Thyroid gland (tissue), 4 donors: ENCODE measurements at regions not wholly inside any gene's neighbourhood (a gene's known extent, or its start where the extent isn't known, plus 50 kb on each side); places are given as distances from the start of the nearest gene placed in this dataset.

Experiments used
- DNase-seq, 2 donors: peaks; one replicate each; pipeline ENCODE4 v3.0.0-alpha.2; 2019
- H3K27ac ChIP-seq, 3 donors: fragments of 200-600 bp; sonication (generic); 1 replicate in 2 of 3; 2 replicates in 1 of 3; pipeline ENCODE4 v1.5.1; 2016 to 2019; ENCODE audit warnings: mild to moderate bottlenecking in 1 of 3, moderate library complexity in 1 of 3
- H3K27me3 ChIP-seq: fragments of 200-600 bp; sonication (generic); one replicate; pipeline ENCODE4 v1.5.1; 2019
- H3K36me3 ChIP-seq, 2 donors: fragments of 200-600 bp; sonication (generic); one replicate each; pipeline ENCODE4 v1.5.1; 2016 to 2019
- H3K4me1 ChIP-seq, 2 donors: fragments of 200-600 bp; sonication (generic); one replicate each; pipeline ENCODE4 v1.5.1; 2017 to 2019
- H3K4me3 ChIP-seq, 3 donors: fragments of 200-600 bp; sonication (generic); replicated peaks in 1 of 3; 1 replicate in 2 of 3; 2 replicates in 1 of 3; pipeline ENCODE4 v1.5.1; 2016; ENCODE audit warnings: mild to moderate bottlenecking in 1 of 3
- H3K9me3 ChIP-seq: fragments of 200-600 bp; sonication (generic); one replicate; pipeline ENCODE4 v1.5.1; 2017
- CTCF ChIP-seq, 6 experiments: fragments of 200-600 bp in 3 of 6; fragments of 450-650 bp in 3 of 6; sonication (generic) in 3 of 6; IDR thresholded peaks; one replicate each; pipeline ENCODE4 v1.5.1; 2016 to 2019; ENCODE audit warnings: antibody characterized with exemption in 6 of 6, mild to moderate bottlenecking in 2 of 6, inconsistent platforms in 1 of 6, moderate library complexity in 1 of 6
- POLR2A ChIP-seq, 2 donors: fragments of 450-650 bp; IDR thresholded peaks; one replicate each; pipeline ENCODE4 v1.6.1; 2017; ENCODE audit warnings: antibody characterized with exemption in 2 of 2, mild to moderate bottlenecking in 2 of 2, moderate library complexity in 1 of 2
- WGBS, 2 donors: methylation state at CpG; one replicate each; pipeline ENCODE4 v1.1.5; 2017; 5-methylcytosine and 5-hydroxymethylcytosine counted together
- intact Hi-C: fragments of 100-400 bp; cut with DNase I; formaldehyde crosslinking; loops from one replicate; pipeline ENCODE4 v1.15.1; 2023

DNA sequence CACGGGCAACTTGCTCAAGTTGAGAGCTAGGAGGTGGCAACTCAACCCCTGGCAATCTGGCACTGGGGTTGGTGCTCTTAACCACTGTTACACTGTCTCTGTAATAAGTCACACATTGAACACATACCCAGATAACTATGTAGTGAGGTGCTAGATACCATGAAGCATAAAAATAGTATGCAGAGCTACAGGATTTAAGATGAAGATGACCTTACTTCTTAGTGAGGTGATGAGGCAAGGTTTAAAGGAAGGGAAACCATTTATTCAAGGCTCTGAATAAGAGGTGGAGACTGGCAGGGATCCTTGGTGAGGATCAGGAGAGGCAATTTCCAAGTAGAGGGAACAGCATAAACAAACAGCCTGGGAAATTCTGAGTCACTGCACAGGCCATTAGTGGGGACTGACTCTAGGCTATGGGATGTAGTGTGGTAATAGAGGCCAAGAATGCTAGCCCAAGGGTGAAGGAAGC lies 67.6 kb upstream of the NR3C1 start:
- TF ChIP-seq CTCF (IDR thresholded peaks at IDR 0.05) (no peak), POLR2A (IDR thresholded peaks at IDR 0.05) (no peak)
- DNase-seq = no peak
- 90 to 95% methylated on average over 1 of the region's 1 CpG for WGBS, 2 donors

DNA sequence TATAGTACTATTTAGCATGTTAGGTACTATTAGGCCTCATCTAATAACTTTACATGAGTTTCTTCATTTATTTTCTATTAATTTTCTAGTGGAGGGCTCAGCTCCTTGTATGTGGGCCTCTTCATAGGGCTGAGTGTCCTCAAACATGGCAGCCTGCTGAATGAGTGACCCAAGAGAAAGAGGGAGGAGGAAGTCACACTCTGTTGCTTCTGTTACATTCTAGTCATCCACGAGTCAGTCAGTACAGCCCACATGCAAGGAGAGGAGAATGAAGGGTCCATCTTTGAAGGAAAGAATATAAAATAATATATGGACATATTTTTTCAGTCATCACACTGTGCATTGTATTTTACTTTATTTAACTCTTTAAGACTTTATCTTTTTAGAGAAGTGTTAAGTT lies 66.6 kb upstream of the NR3C1 start:
- H3K4me1 ChIP-seq = no peaks in the 10 kb centered on the region
- WGBS, 2 donors = 54 to 67% methylated on average over 1 of the region's 1 CpG
- intact Hi-C loops = no loop called here
- no peaks in the 10 kb centered on the region for H3K9me3 ChIP-seq
- no peaks in the 10 kb centered on the region for H3K36me3 ChIP-seq
- no peak for DNase-seq
- no peaks in the 10 kb centered on the region for H3K27me3 ChIP-seq
- TF ChIP-seq POLR2A (IDR thresholded peaks at IDR 0.05) (no peak), CTCF (IDR thresholded peaks at IDR 0.05) (no peak)
- H3K27ac ChIP-seq = no peak overlapping the region
- no peak overlapping the region for H3K4me3 ChIP-seq

More for the DNA sequence above, 67.6 kb upstream of the NR3C1 start:
- no peak overlapping the region for H3K27ac ChIP-seq
- H3K4me1 ChIP-seq = no peaks in the 10 kb centered on the region
- no peak overlapping the region for H3K4me3 ChIP-seq
- no peaks in the 10 kb centered on the region for H3K27me3 ChIP-seq
- H3K36me3 ChIP-seq = no peaks in the 10 kb centered on the region
- intact Hi-C loops = no loop called here
- H3K9me3 ChIP-seq = no peaks in the 10 kb centered on the region

- DNase-seq = no peak
- Histone ChIP-seq H3K4me1 (no peaks in the 10 kb centered on the region), H3K27ac (no peak overlapping the region), H3K9me3 (no peaks in the 10 kb centered on the region), H3K4me3 (no peak overlapping the region), H3K27me3 (no peaks in the 10 kb centered on the region), H3K36me3 (no peaks in the 10 kb centered on the region)
- TF ChIP-seq POLR2A (IDR thresholded peaks at IDR 0.05) (no peak), CTCF (IDR thresholded peaks at IDR 0.05) (no peak)
- intact Hi-C loops = no loop called here
- WGBS, 2 donors = 94% methylated on average over 2 of the region's 2 CpGs
Measured at GRCh38 chr5:143469125-143469524, 65.6 kb upstream of the NR3C1 start.

DNA sequence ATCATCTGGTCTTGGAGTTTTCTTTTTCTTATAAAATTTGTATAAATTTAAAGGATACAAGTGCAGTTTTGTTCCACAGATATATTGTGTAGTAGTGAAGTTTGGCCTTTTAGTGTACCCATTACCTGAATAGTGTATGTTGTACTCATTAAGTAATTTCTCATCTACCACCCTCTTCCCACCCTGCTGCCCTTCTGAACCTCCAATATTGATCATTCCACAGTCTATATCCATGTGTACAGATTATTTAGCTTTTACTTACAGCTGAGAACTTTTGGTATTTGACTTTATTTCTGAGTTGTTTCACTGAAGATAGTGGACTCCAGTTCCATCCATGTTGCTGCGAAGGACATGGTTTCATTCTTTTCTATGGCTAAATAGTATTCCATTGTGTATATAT lies 63.1 kb upstream of the NR3C1 start:
- intact Hi-C loops = no loop called here
- no peak for DNase-seq
- no peaks in the 10 kb centered on the region for H3K36me3 ChIP-seq
- 47 to 98% methylated on average over 1 of the region's 1 CpG for WGBS, 2 donors
- H3K27ac ChIP-seq = no peak overlapping the region
- H3K9me3 ChIP-seq = no peaks in the 10 kb centered on the region
- no peaks in the 10 kb centered on the region for H3K4me1 ChIP-seq
- no peak overlapping the region for H3K4me3 ChIP-seq
- TF ChIP-seq POLR2A (IDR thresholded peaks at IDR 0.05) = no peak
- no peak for TF ChIP-seq CTCF (IDR thresholded peaks at IDR 0.05)
- H3K27me3 ChIP-seq = no peaks in the 10 kb centered on the region

DNA sequence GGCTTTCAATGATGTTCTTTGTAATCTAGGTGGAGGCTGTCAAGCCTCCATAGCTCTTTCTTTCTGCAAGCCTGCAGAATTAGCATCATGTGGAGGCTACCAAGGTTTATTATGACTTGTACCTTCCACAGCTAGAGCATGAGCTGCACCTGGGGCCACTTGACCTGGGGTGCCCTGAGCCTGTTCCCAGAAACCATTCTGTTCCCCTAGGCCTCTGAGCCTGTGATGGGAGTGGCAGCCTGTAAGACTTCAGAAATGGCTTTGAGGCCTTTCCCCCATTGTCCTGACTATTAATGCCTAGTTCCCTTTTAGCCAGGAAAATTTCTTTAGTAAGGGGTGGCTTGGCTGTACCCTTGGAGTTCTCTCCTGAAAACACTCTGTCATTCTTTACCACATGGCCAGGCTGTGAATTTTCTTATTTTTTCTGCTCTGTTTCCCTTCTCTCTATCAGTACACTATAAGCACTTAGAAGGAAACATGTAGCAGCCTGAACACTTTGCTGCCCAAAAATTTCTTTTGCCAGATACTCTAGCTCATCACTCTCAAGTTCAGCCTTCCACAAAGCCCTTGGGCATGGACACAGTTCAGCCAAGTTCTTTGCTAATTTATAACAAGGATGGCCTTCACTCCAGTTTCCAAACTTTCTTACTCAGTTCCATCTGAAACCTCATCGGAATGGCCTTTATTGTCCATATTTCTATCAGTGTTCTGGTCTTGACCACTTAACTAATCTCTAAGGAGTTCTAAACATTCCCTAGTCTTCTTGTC lies 61.4 kb upstream of the NR3C1 start:
- H3K4me1 ChIP-seq = no peaks in the 10 kb centered on the region
- no peaks in the 10 kb centered on the region for H3K9me3 ChIP-seq
- no peaks in the 10 kb centered on the region for H3K27me3 ChIP-seq
- 82 to 89% methylated on average over 1 of the region's 1 CpG for WGBS, 2 donors
- H3K4me3 ChIP-seq = no peak overlapping the region
- intact Hi-C loops = no loop called here
- TF ChIP-seq CTCF (IDR thresholded peaks at IDR 0.05) (no peak), POLR2A (IDR thresholded peaks at IDR 0.05) (no peak)
- H3K36me3 ChIP-seq = no peaks in the 10 kb centered on the region
- no peak overlapping the region for H3K27ac ChIP-seq
- DNase-seq = no peak
